IMR-90 (cell line): ENCODE measurements at regions not wholly inside any gene's neighbourhood (a gene's known extent, or its start where the extent isn't known, plus 50 kb on each side); places are given as distances from the start of the nearest gene placed in this dataset.

Experiments used
- ATAC-seq: fragments of 200-7000 bp; cut with Tn5 transposase; 2 replicates; pipeline ENCODE4 v1.9.1; 2020; ENCODE audit warnings: low read depth, mild to moderate bottlenecking, moderate library complexity
- BruUV-seq: library from RNA; stranded (reverse); fragments of 400-500 nt; replicated peaks from 2 replicates; lab custom pipeline; 2021; lab: Mats Ljungman, UMichigan
- CTCF ChIA-PET: fragments of 300-600 bp; formaldehyde crosslinking; extraction: SDS; loops from one replicate; lab custom pipeline; 2021; ENCODE audit warnings: antibody characterized with exemption; lab: Yijun Ruan, JAX
- POLR2A ChIA-PET: fragments of 300-600 bp; sonication (Branson Sonifier 250); formaldehyde crosslinking; loops from one replicate; lab custom pipeline; 2022; ENCODE audit warnings: antibody characterized with exemption; ENCODE audit not compliant: unreplicated experiment; lab: Charles Lee
- DNase-seq: peaks from one replicate; pipeline ENCODE4 v3.0.0; 2013
- H2AFZ ChIP-seq: replicated peaks from 2 replicates; pipeline ENCODE3; 2013; ENCODE audit warnings: low read length, mild to moderate bottlenecking; ENCODE audit not compliant: poor library complexity
- H2AK5ac ChIP-seq: 2 replicates; pipeline ENCODE4 v1.6.1; 2013; ENCODE audit warnings: low read depth, low read length, inconsistent platforms
- H2AK9ac ChIP-seq: replicated peaks from 2 replicates; pipeline ENCODE3; 2013; ENCODE audit warnings: mild to moderate bottlenecking, low read depth, low read length, moderate library complexity; ENCODE audit not compliant: poor library complexity
- H2BK120ac ChIP-seq: 2 replicates; pipeline ENCODE4 v1.6.1; 2013; ENCODE audit warnings: low read depth, low read length, inconsistent platforms
- H2BK15ac ChIP-seq: 3 replicates; pipeline ENCODE4 v1.6.1; 2013; ENCODE audit warnings: low read depth, low read length, inconsistent platforms
- H2BK20ac ChIP-seq: 2 replicates; pipeline ENCODE4 v1.6.1; 2013; ENCODE audit warnings: low read depth, mild to moderate bottlenecking, inconsistent platforms, low read length, moderate library complexity
- H2BK5ac ChIP-seq: 2 replicates; pipeline ENCODE4 v1.6.1; 2013; ENCODE audit warnings: mild to moderate bottlenecking, low read depth, low read length, inconsistent platforms; ENCODE audit not compliant: poor library complexity, severe bottlenecking
- H3K14ac ChIP-seq: replicated peaks from 2 replicates; pipeline ENCODE4 v1.6.1; 2013; ENCODE audit warnings: low read depth, low read length, inconsistent platforms
- H3K18ac ChIP-seq: 2 replicates; pipeline ENCODE4 v1.6.1; 2013; ENCODE audit warnings: low read depth, low read length, control low read depth
- H3K23ac ChIP-seq: 2 replicates; pipeline ENCODE4 v1.6.1; 2013; ENCODE audit warnings: low read depth, low read length, inconsistent platforms
- H3K27ac ChIP-seq: 2 replicates; pipeline ENCODE4 v1.5.1; 2013; ENCODE audit warnings: mild to moderate bottlenecking, control low read depth, low read length; ENCODE audit not compliant: insufficient read depth
- H3K27me3 ChIP-seq: 2 replicates; pipeline ENCODE4 v1.6.1; 2013; ENCODE audit warnings: low read length; ENCODE audit not compliant: control insufficient read depth, insufficient read depth
- H3K36me3 ChIP-seq: 2 replicates; pipeline ENCODE4 v1.6.1; 2013; ENCODE audit warnings: low read length, mixed read lengths; ENCODE audit not compliant: control insufficient read depth, insufficient read depth
- H3K4ac ChIP-seq: 2 replicates; pipeline ENCODE4 v1.6.1; 2013; ENCODE audit warnings: low read depth, low read length, inconsistent platforms
- H3K4me1 ChIP-seq: 2 replicates; pipeline ENCODE4 v1.6.1; 2013; ENCODE audit warnings: low read length, mixed read lengths; ENCODE audit not compliant: control insufficient read depth, insufficient read depth
- H3K4me2 ChIP-seq: 2 replicates; pipeline ENCODE4 v1.6.1; 2013; ENCODE audit warnings: low read depth, mild to moderate bottlenecking, control low read depth, low read length, moderate library complexity
- H3K4me3 ChIP-seq: 2 replicates; pipeline ENCODE4 v1.5.1; 2013; ENCODE audit warnings: low read depth, mild to moderate bottlenecking, control low read depth, low read length, moderate library complexity; ENCODE audit not compliant: insufficient read depth
- H3K56ac ChIP-seq: 2 replicates; pipeline ENCODE4 v1.6.1; 2013; ENCODE audit warnings: low read length, inconsistent platforms; ENCODE audit not compliant: insufficient read depth; ENCODE audit errors: extremely low read depth
- H3K79me1 ChIP-seq, 2 experiments: 2 replicates each; pipeline ENCODE4 v1.6.1; 2013; ENCODE audit warnings: low read length in 2 of 2, inconsistent platforms in 1 of 2, low read depth in 1 of 2
- H3K9ac ChIP-seq: 2 replicates; pipeline ENCODE4 v1.6.1; 2013; ENCODE audit warnings: low read depth, low read length, control low read depth
- H3K9me1 ChIP-seq: 2 replicates; pipeline ENCODE4 v1.6.1; 2013; ENCODE audit warnings: low read length, inconsistent platforms; ENCODE audit not compliant: insufficient read depth
- H3K9me3 ChIP-seq: 2 replicates; pipeline ENCODE4 v1.6.1; 2013; ENCODE audit warnings: low read length; ENCODE audit not compliant: control insufficient read depth, insufficient read depth
- H4K20me1 ChIP-seq: 2 replicates; pipeline ENCODE4 v1.6.1; 2013; ENCODE audit warnings: low read length, inconsistent platforms; ENCODE audit not compliant: insufficient read depth
- H4K5ac ChIP-seq: 2 replicates; pipeline ENCODE4 v1.6.1; 2013; ENCODE audit warnings: mild to moderate bottlenecking, low read depth, low read length, control low read depth
- H4K8ac ChIP-seq, 2 experiments: 2 replicates each; pipeline ENCODE4 v1.6.1; 2013; ENCODE audit warnings: low read depth in 2 of 2, low read length in 2 of 2, control low read depth in 1 of 2, inconsistent platforms in 1 of 2
- H4K91ac ChIP-seq: 2 replicates; pipeline ENCODE4 v1.6.1; 2013; ENCODE audit warnings: low read depth, low read length, inconsistent platforms; ENCODE audit not compliant: insufficient read depth
- BHLHE40 ChIP-seq: fragments of 150-350 bp; IDR thresholded peaks from 2 replicates; pipeline ENCODE4 v1.6.1; 2016; ENCODE audit warnings: mild to moderate bottlenecking, low read depth, low read length
- CEBPB ChIP-seq: IDR thresholded peaks from 2 replicates; pipeline ENCODE4 v1.6.1; 2012; ENCODE audit warnings: low read depth, low read length, improper control_type of control experiment
- CHD1 ChIP-seq: IDR thresholded peaks from 2 replicates; pipeline ENCODE4 v1.6.1; 2012; ENCODE audit warnings: low read depth, low read length, improper control_type of control experiment
- ELK1 ChIP-seq: fragments of 150-350 bp; IDR thresholded peaks from 2 replicates; pipeline ENCODE4 v1.6.1; 2016; ENCODE audit warnings: low read depth, mild to moderate bottlenecking, low read length, moderate library complexity, borderline replicate concordance
- MAZ ChIP-seq: IDR thresholded peaks from 2 replicates; pipeline ENCODE4 v1.6.1; 2012; ENCODE audit warnings: low read depth, mild to moderate bottlenecking, low read length, improper control_type of control experiment, moderate library complexity, borderline replicate concordance
- MXI1 ChIP-seq: IDR thresholded peaks from 2 replicates; pipeline ENCODE4 v1.6.1; 2012; ENCODE audit warnings: low read depth, mild to moderate bottlenecking, low read length, moderate library complexity, borderline replicate concordance
- NFE2L2 ChIP-seq: fragments of 150-350 bp; IDR thresholded peaks from 2 replicates; pipeline ENCODE4 v1.6.1; 2016; ENCODE audit warnings: low read depth, mild to moderate bottlenecking, low read length
- POLR2A ChIP-seq: IDR thresholded peaks from 2 replicates; pipeline ENCODE4 v1.6.1; 2012; ENCODE audit warnings: mild to moderate bottlenecking, low read depth, low read length
- RCOR1 ChIP-seq: IDR thresholded peaks from 2 replicates; pipeline ENCODE4 v1.6.1; 2012; ENCODE audit warnings: mild to moderate bottlenecking, low read length, improper control_type of control experiment; ENCODE audit not compliant: insufficient replicate concordance
- RFX5 ChIP-seq: IDR thresholded peaks from 2 replicates; pipeline ENCODE4 v1.8.0; 2012; ENCODE audit warnings: low read depth, mild to moderate bottlenecking, low read length, moderate library complexity
- SMC3 ChIP-seq: fragments of 150-350 bp; IDR thresholded peaks from 2 replicates; pipeline ENCODE4 v1.6.1; 2016; ENCODE audit warnings: low read depth, mild to moderate bottlenecking, antibody characterized with exemption, low read length, moderate library complexity
- USF2 ChIP-seq: fragments of 150-350 bp; IDR thresholded peaks from 2 replicates; pipeline ENCODE4 v1.6.1; 2017; ENCODE audit warnings: mild to moderate bottlenecking, antibody characterized with exemption, low read length, low read depth
- WGBS, 2 experiments: methylation state at CpG; one replicate each; pipeline versions ENCODE4 v1.1.5 to v1.1.7; 2013; ENCODE audit warnings: missing lambda C conversion rate in 2 of 2; ENCODE audit not compliant: insufficient read length in 1 of 2; ENCODE audit errors: extremely low coverage in 2 of 2; 5-methylcytosine and 5-hydroxymethylcytosine counted together
- dilution Hi-C: fragments of 300-500 bp; cut with HindIII; formaldehyde crosslinking; loops from one replicate; pipeline ENCODE4 v1.14.3; 2018; ENCODE audit warnings: low sequenced_read_pairs; ENCODE audit not compliant: unreplicated experiment
- in situ Hi-C: fragments of 300-500 bp; cut with MboI; formaldehyde crosslinking; loops from 3 replicates; pipeline ENCODE4 v1.14.3; 2019; ENCODE audit warnings: low sequenced_read_pairs, inconsistent platforms, mixed read lengths
- intact Hi-C: fragments of 100-400 bp; cut with micrococcal nuclease; formaldehyde crosslinking; loops from 2 replicates; pipeline ENCODE4 v1.10.0; 2022

DNA sequence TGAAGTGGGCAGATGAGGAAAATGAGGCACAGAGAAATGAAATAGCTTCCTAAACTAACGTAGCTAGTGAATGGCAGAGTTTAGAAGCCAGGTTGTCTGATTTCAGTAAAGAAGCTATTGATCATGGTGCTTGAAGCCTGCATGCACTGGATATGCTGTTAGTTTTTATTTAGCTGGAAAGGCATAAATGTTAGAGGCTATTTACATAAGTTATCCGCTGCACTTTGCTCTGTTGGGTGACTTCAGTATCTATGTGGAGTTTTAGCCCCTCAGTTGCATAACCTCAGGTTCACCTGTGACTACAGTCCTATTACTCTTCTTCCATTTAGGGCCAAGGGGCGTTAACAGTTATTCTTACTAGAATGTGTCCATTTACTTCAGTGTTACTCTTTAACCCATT lies 522.4 kb upstream of the RPS6KA3 start:
- Histone ChIP-seq H3K36me3 (no peaks in the 10 kb centered on the region), H4K8ac (no peak overlapping the region), H3K4me2 (no peak overlapping the region), H3K4me1 (no peaks in the 10 kb centered on the region), H3K23ac (no peak overlapping the region), H3K4me3 (no peak overlapping the region), H2AFZ (no peak overlapping the region), H2BK20ac (no peak overlapping the region), H2AK5ac (no peak overlapping the region), H4K20me1 (no peaks in the 10 kb centered on the region), H2BK120ac (no peak overlapping the region), H3K18ac (no peak overlapping the region), H2AK9ac (no peak overlapping the region), H2BK15ac (no peak overlapping the region), H3K27ac (no peak overlapping the region), H3K56ac (no peak overlapping the region), H3K14ac (no peak overlapping the region), H3K79me1 (no peaks in the 10 kb centered on the region), H3K9me1 (no peaks in the 10 kb centered on the region), H3K4ac (no peak overlapping the region), H4K91ac (no peak overlapping the region), H4K5ac (no peak overlapping the region), H3K27me3 (no peaks in the 10 kb centered on the region), H3K9me3 (no peaks in the 10 kb centered on the region), H3K9ac (no peak overlapping the region), H2BK5ac (no peak overlapping the region)
- ATAC-seq (no peak), DNase-seq (no peak)
- POLR2A ChIA-PET: no interaction called here
- intact Hi-C loops (no loop called here), dilution Hi-C loops (no loop called here), in situ Hi-C loops (no loop called here)
- BruUV-seq: no TSS peak
- CTCF ChIA-PET: no interaction called here
- no peak for TF ChIP-seq BHLHE40
- no peak for TF ChIP-seq RCOR1
- no peak for TF ChIP-seq RFX5
- no peak for TF ChIP-seq CHD1
- TF ChIP-seq MXI1: no peak
- TF ChIP-seq MAZ: no peak
- no peak for TF ChIP-seq USF2
- TF ChIP-seq ELK1: no peak
- no peak for TF ChIP-seq POLR2A
- TF ChIP-seq CEBPB: no peak
- TF ChIP-seq NFE2L2: no peak
- TF ChIP-seq SMC3: no peak
- no CpG with 5 or more reads among the region's 3 CpGs for WGBS, 2 experiments
